HCT116 (cell line): ENCODE measurements at regions not wholly inside any gene's neighbourhood (a gene's known extent, or its start where the extent isn't known, plus 50 kb on each side); places are given as distances from the start of the nearest gene placed in this dataset.
"Not testable (repeated sequence)": the region's sequence is repeated elsewhere in the genome, so short reads cannot be mapped to it uniquely, and the experiment has no call there.

ENCODE experiments used
- ATAC-seq: fragments of 200-7000 bp; cut with Tn5 transposase; 2 replicates; pipeline ENCODE4 v1.9.1; 2020; ENCODE audit warnings: mild to moderate bottlenecking, moderate library complexity
- BruUV-seq: library from RNA; stranded (reverse); fragments of 400-500 nt; replicated peaks from 2 replicates; lab custom pipeline; 2021; lab: Mats Ljungman, UMichigan
- CTCF ChIA-PET: fragments of 300-600 bp; sonication (Branson Sonifier 250); formaldehyde crosslinking; loops from one replicate; lab custom pipeline; 2021; ENCODE audit warnings: antibody characterized with exemption; lab: Charles Lee
- POLR2A ChIA-PET: fragments of 300-600, 350-600 bp; sonication (Branson Sonifier 250); formaldehyde crosslinking; loops from one replicate; lab custom pipeline; 2021; ENCODE audit warnings: antibody characterized with exemption; lab: Charles Lee
- RAD21 ChIA-PET, 2 experiments: fragments of 300-600 bp; sonication (Branson Sonifier 250); formaldehyde crosslinking; loops; one replicate each; lab custom pipeline; 2023; ENCODE audit warnings: low total read pairs in 2 of 2; ENCODE audit not compliant: uncharacterized antibody in 2 of 2, unreplicated experiment in 2 of 2, low non-redundant PET in 1 of 2; lab: Charles Lee
- DNase-seq: peaks from one replicate; pipeline ENCODE4 v3.0.0-alpha.2; 2010; ENCODE audit warnings: low read depth, low spot score
- H2AFZ ChIP-seq: fragments of 200-600 bp; shearing (Covaris generic), sonication (generic); 2 replicates; pipeline ENCODE4 v1.6.1; 2017; ENCODE audit warnings: low read depth, mixed run types, mixed read lengths, antibody characterized with exemption, low read length; ENCODE audit not compliant: poor library complexity, severe bottlenecking
- H3K27ac ChIP-seq: 2 replicates; pipeline ENCODE4 v1.5.1; 2012; ENCODE audit warnings: low read depth, low read length
- H3K27me3 ChIP-seq: fragments of 200-600 bp; sonication (generic); 2 replicates; pipeline ENCODE4 v1.6.1; 2016; ENCODE audit warnings: mixed run types, low read length, mixed read lengths; ENCODE audit not compliant: insufficient read depth
- H3K36me3 ChIP-seq, 2 experiments: fragments of 200-500 bp in 1 of 2; fragments of 200-600 bp in 1 of 2; sonication (Bioruptor generic) in 1 of 2; sonication (generic) in 1 of 2; 2 replicates each; pipeline versions ENCODE4 v1.5.1 to v1.6.1; 2014 to 2016; ENCODE audit warnings: low read length in 2 of 2, inconsistent platforms in 1 of 2, mixed read lengths in 1 of 2, mixed run types in 1 of 2; ENCODE audit not compliant: insufficient read depth in 2 of 2, control insufficient read depth in 1 of 2
- H3K4me1 ChIP-seq, 2 experiments: fragments of 200-600 bp in 1 of 2; sonication (generic) in 1 of 2; 2 replicates each; pipeline versions ENCODE4 v1.5.1 to v1.6.1; 2012 to 2017; ENCODE audit warnings: low read length in 2 of 2, inconsistent platforms in 1 of 2, mild to moderate bottlenecking in 1 of 2, mixed read lengths in 1 of 2, mixed run types in 1 of 2, moderate library complexity in 1 of 2; ENCODE audit not compliant: insufficient read depth in 2 of 2, control insufficient read depth in 1 of 2
- H3K4me2 ChIP-seq: fragments of 200-600 bp; sonication (generic); 2 replicates; pipeline ENCODE4 v1.6.1; 2017; ENCODE audit warnings: mixed run types, low read length, mixed read lengths
- H3K4me3 ChIP-seq, 2 experiments: fragments of 200-600 bp in 1 of 2; sonication (generic) in 1 of 2; replicated peaks in 1 of 2; 2 replicates each; pipeline ENCODE4 v1.5.1; 2011 to 2016; ENCODE audit warnings: low read length in 2 of 2, control low read depth in 1 of 2, low read depth in 1 of 2, mild to moderate bottlenecking in 1 of 2, mixed read lengths in 1 of 2, mixed run types in 1 of 2
- H3K79me2 ChIP-seq: fragments of 200-600 bp; sonication (generic); 2 replicates; pipeline ENCODE4 v1.6.1; 2017; ENCODE audit warnings: mild to moderate bottlenecking, mixed run types, low read length, moderate library complexity, mixed read lengths; ENCODE audit not compliant: insufficient read depth
- H3K9ac ChIP-seq: fragments of 200-600 bp; sonication (generic); 2 replicates; pipeline ENCODE4 v1.6.1; 2016; ENCODE audit warnings: low read length, mixed read lengths
- H3K9me2 ChIP-seq: fragments of 200-600 bp; sonication (generic), shearing (Covaris generic); 2 replicates; pipeline ENCODE4 v1.6.1; 2017; ENCODE audit warnings: mixed run types, mild to moderate bottlenecking, moderate library complexity; ENCODE audit not compliant: insufficient read depth
- H3K9me3 ChIP-seq, 2 experiments: fragments of 200-500 bp in 1 of 2; fragments of 200-600 bp in 1 of 2; sonication (Bioruptor generic) in 1 of 2; sonication (generic) in 1 of 2; 2 replicates each; pipeline ENCODE4 v1.6.1; 2014 to 2017; ENCODE audit warnings: low read length in 2 of 2, mixed read lengths in 2 of 2, inconsistent platforms in 1 of 2, low read depth in 1 of 2, mild to moderate bottlenecking in 1 of 2, mixed run types in 1 of 2, moderate library complexity in 1 of 2; ENCODE audit not compliant: control insufficient read depth in 1 of 2, insufficient read depth in 1 of 2
- H4K20me1 ChIP-seq: fragments of 200-600 bp; sonication (generic), shearing (Covaris generic); 2 replicates; pipeline ENCODE4 v1.6.1; 2017; ENCODE audit warnings: mixed run types, mild to moderate bottlenecking, moderate library complexity; ENCODE audit not compliant: insufficient read depth
- CEBPB ChIP-seq: IDR thresholded peaks from 2 replicates; pipeline ENCODE4 v1.6.1; 2012; ENCODE audit warnings: low read depth
- ELF1 ChIP-seq: IDR thresholded peaks from 2 replicates; pipeline ENCODE4 v1.6.1; 2012; ENCODE audit warnings: low read depth, borderline replicate concordance
- EZH2phosphoT487 ChIP-seq: fragments of 200-600 bp; IDR thresholded peaks from 2 replicates; pipeline ENCODE4 v1.6.1; 2018; ENCODE audit warnings: antibody characterized with exemption, borderline replicate concordance
- MAX ChIP-seq: IDR thresholded peaks from 2 replicates; pipeline ENCODE4 v1.6.1; 2012
- POLR2A ChIP-seq: IDR thresholded peaks from 2 replicates; pipeline ENCODE4 v1.7.0; 2011; ENCODE audit warnings: borderline replicate concordance; ENCODE audit not compliant: insufficient read depth, insufficient read length; ENCODE audit errors: extremely low read depth
- RAD21 ChIP-seq: IDR thresholded peaks from 2 replicates; pipeline ENCODE4 v1.6.1; 2012; ENCODE audit warnings: low read depth, mild to moderate bottlenecking
- SP1 ChIP-seq: IDR thresholded peaks from 2 replicates; pipeline ENCODE4 v1.6.1; 2012; ENCODE audit warnings: low read depth
- SRF ChIP-seq: IDR thresholded peaks from 2 replicates; pipeline ENCODE4 v1.6.1; 2012; ENCODE audit warnings: low read depth
- TCF7L2 ChIP-seq: IDR thresholded peaks from 2 replicates; pipeline ENCODE4 v1.7.0; 2011; ENCODE audit warnings: borderline replicate concordance, inconsistent platforms; ENCODE audit not compliant: insufficient read depth, insufficient read length; ENCODE audit errors: extremely low read depth
- ZFX ChIP-seq: fragments of 450-650 bp; IDR thresholded peaks from 2 replicates; pipeline ENCODE4 v1.6.1; 2017
- ZNF274 ChIP-seq: fragments of 200-500 bp; sonication (Bioruptor generic); IDR thresholded peaks from 2 replicates; pipeline ENCODE4 v1.6.1; 2014; ENCODE audit warnings: mild to moderate bottlenecking, low read depth, low read length, inconsistent platforms
- intact Hi-C: fragments of 100-400 bp; cut with micrococcal nuclease; formaldehyde crosslinking; loops from 2 replicates; pipeline ENCODE4 v1.10.0; 2022

GRCh38 chr5:102629827-102630605, 125.1 kb upstream of the PAM start:
- H3K4me1 ChIP-seq: peaks cover 20 to 31% of the 10 kb centered on the region in 2 experiments
- H3K9ac ChIP-seq: no peak overlapping the region
- no peak overlapping the region for H3K4me2 ChIP-seq
- 0 out of 4 replicates have a peak, but pooled peaks cover 0 to 5% of the 10 kb centered on the region in 2 experiments for H3K9me3 ChIP-seq
- TF ChIP-seq SRF (no peak), CEBPB (no peak), ELF1 (no peak), MAX (no peak), ZNF274 (no peak), RAD21 (no peak), TCF7L2 (no peak), EZH2phosphoT487 (no peak), POLR2A (no peak), ZFX (no peak), SP1 (no peak)
- H3K9me2 ChIP-seq: no peaks in the 10 kb centered on the region
- H3K79me2 ChIP-seq: no peaks in the 10 kb centered on the region
- ChIA-PET RAD21 (no interaction called here), CTCF (no interaction called here), POLR2A (no interaction called here)
- no peaks in the 10 kb centered on the region for H3K27me3 ChIP-seq
- no peaks in the 10 kb centered on the region for H3K36me3 ChIP-seq
- BruUV-seq: no TSS peak
- H3K27ac ChIP-seq: no peak overlapping the region
- DNase-seq (no peak), ATAC-seq (no peak)
- H2AFZ ChIP-seq: no peak overlapping the region
- intact Hi-C loops: no loop called here
- no peak overlapping the region for H3K4me3 ChIP-seq
- no peaks in the 10 kb centered on the region for H4K20me1 ChIP-seq

GRCh38 chr5:102635399-102635798, 119.7 kb upstream of the PAM start:
- H3K9ac ChIP-seq, CTCF ChIA-PET, intact Hi-C loops, H3K4me1 ChIP-seq, POLR2A ChIA-PET, H3K27me3 ChIP-seq, RAD21 ChIA-PET, H3K79me2 ChIP-seq, H3K4me3 ChIP-seq, H3K9me2 ChIP-seq, H2AFZ ChIP-seq, ATAC-seq, H3K4me2 ChIP-seq, H4K20me1 ChIP-seq, H3K27ac ChIP-seq, H3K36me3 ChIP-seq, H3K9me3 ChIP-seq, DNase-seq, BruUV-seq: not testable (repeated sequence)
